Hematopoietic multipotent progenitor cell treated with erythropoietin and hydrocortisone succinate and interleukin-3 and kit ligand, for 17 days (in vitro differentiated cells): ENCODE measurements at regions not wholly inside any gene's neighbourhood (a gene's known extent, or its start where the extent isn't known, plus 50 kb on each side); places are given as distances from the start of the nearest gene placed in this dataset.
"Not testable (repeated sequence)": the region's sequence is repeated elsewhere in the genome, so short reads cannot be mapped to it uniquely, and the experiment has no call there.

ENCODE experiments used
- DNase-seq: peaks from one replicate; pipeline ENCODE4 v3.0.0-alpha.2; 2015; ENCODE audit warnings: low spot score

GRCh38 chr11:95650276-95650675 lies 139.3 kb downstream of the FAM76B start:
- DNase-seq = no peak

GRCh38 chr11:95647871-95648270 lies 141.7 kb downstream of the FAM76B start:
- DNase-seq = no peak

GRCh38 chr11:95647355-95647754 lies 142.2 kb downstream of the FAM76B start:
- no peak for DNase-seq

GRCh38 chr11:95641495-95641894 lies 148.1 kb downstream of the FAM76B start:
- DNase-seq = no peak

- no peak for DNase-seq
These were observed 151.1 kb downstream of the FAM76B start for GRCh38 chr11:95638501-95638900.

GRCh38 chr11:95625164-95625900 lies 164.2 kb downstream of the FAM76B start:
- no peak for DNase-seq

GRCh38 chr11:95616256-95616804 lies 173.3 kb downstream of the FAM76B start:
- DNase-seq = no peak

- DNase-seq = no peak
These were observed 177.8 kb downstream of the FAM76B start for GRCh38 chr11:95611827-95612226.

- DNase-seq = not testable (repeated sequence)
These were observed 179.4 kb downstream of the FAM76B start for GRCh38 chr11:95610185-95610584.

- no peak for DNase-seq
These were observed 181.5 kb downstream of the FAM76B start for GRCh38 chr11:95608093-95608492.

- DNase-seq = no peak
These were observed 182.8 kb downstream of the FAM76B start for GRCh38 chr11:95606824-95607223.

- no peak for DNase-seq
These were observed 184.2 kb downstream of the FAM76B start for GRCh38 chr11:95605271-95605940.

- DNase-seq = no peak
These were observed 189.5 kb downstream of the FAM76B start for GRCh38 chr11:95599959-95600586.

GRCh38 chr11:95595973-95596489 lies 193.6 kb downstream of the FAM76B start:
- no peak for DNase-seq

- no peak for DNase-seq
These were observed 194.0 kb downstream of the FAM76B start for GRCh38 chr11:95595541-95595940.

- DNase-seq = no peak
These were observed 196.5 kb downstream of the FAM76B start for GRCh38 chr11:95593111-95593510.

- no peak for DNase-seq
These were observed 197.1 kb downstream of the FAM76B start for GRCh38 chr11:95592471-95592870.

- no peak for DNase-seq
These were observed 199.5 kb downstream of the FAM76B start for GRCh38 chr11:95589893-95590612.

GRCh38 chr11:95588821-95589220 lies 200.8 kb downstream of the FAM76B start:
- DNase-seq = no peak

GRCh38 chr11:95586661-95587060 lies 202.9 kb downstream of the FAM76B start:
- DNase-seq = no peak

GRCh38 chr11:95586155-95586554 lies 203.4 kb downstream of the FAM76B start:
- no peak for DNase-seq

GRCh38 chr11:95585752-95586077 lies 203.9 kb downstream of the FAM76B start:
- DNase-seq = no peak
